Stimulated activated CD4-positive, alpha-beta T cell treated with anti-CD3 and anti-CD28 coated beads, Interleukin-12 subunit alpha, Interleukin-12 subunit beta, amount 100 ng/mL, for 48 hours (primary cell): ENCODE measurements at regions not wholly inside any gene's neighbourhood (a gene's known extent, or its start where the extent isn't known, plus 50 kb on each side); places are given as distances from the start of the nearest gene placed in this dataset.
"Not testable (repeated sequence)": the region's sequence is repeated elsewhere in the genome, so short reads cannot be mapped to it uniquely, and the experiment has no call there.

Experiments
- DNase-seq, 3 donors: peaks; one replicate each; pipeline ENCODE4 v3.0.0-alpha.2; 2020; ENCODE audit warnings: low read depth in 2 of 3, low spot score in 1 of 3

- DNase-seq: no peak
Measured at GRCh38 chr15:38726187-38726586, 161.6 kb upstream of the RASGRP1 start.

DNA sequence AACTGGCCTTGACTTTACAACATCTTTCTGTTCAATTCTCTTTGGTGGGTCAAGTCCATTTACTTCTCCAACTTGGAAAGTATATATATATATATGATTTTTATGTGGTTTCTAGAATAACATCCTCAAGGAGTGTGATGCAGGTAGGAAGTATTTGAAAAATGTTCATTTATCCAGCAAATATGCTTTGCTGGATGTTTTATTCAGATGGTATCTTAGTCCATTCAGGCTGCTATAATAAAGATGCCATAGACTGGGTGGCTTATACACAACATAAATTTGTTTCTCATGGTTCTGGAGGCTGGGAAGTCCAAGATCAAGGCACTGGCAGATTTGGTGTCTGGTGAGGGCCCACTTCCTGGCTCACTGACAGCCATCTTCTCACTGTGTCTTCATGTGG, 168.7 kb upstream of the RASGRP1 start:
- DNase-seq: no peak

DNA sequence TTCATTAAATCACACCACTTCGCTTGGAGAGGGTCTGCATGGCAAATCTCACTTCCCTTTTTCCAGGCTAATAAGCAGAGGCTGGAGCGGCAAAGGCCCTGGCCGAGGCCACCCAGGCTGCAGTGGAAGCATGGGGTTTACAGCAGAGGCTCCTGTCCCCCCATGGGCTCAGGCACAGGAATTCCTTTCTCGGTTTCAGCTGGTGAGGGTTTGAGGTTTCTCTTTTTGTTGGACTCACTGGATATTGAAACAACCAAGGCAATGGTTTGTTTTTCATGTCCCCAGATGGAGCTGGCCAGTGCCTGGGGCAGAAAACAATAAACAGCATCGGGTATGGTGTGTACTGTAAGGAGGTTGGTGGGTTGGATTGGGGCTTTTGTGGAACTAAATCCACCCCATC, 175.6 kb upstream of the RASGRP1 start:
- DNase-seq: no peak

DNA sequence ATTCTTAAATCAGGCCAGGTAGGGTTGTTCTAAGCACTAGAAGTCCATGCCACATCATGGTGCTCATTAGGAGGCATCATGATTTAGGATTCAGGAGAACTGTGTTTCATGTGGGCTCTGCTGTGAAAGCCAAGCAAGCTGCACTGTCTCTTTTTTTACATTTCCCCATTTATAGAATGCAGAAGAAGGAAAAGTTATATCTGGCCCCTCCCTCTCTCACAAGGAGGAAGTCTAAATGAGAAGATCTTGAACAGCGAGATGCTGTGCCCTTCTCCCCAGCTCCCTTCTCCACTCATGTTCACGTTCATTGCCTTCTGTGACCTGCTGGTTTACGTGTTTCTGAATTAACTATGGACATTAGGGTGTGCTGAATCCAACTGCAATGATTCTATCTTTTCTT, 178.5 kb upstream of the RASGRP1 start:
- DNase-seq: no peak

GRCh38 chr15:38745126-38745525, 180.5 kb upstream of the RASGRP1 start:
- DNase-seq: no peak

DNA sequence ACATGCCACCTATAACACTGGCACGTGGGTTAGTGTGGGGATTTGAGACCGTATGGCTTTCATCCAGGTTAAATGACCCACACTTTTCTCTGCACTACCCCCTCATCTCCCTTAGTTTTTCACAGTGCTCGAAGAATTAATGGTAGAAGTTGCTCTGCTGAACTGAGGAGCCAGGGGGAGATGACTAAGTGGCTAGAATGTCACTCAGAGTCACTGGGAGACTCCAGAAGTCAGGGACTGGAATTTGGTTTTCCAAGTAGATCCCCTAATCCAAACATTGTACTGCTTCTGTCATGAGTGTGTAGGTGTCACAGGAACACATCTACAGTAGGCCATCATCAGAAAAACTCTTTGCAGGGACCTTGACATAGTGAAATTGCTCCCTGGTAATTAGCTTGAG, 181.0 kb upstream of the RASGRP1 start:
- DNase-seq: no peak

DNA sequence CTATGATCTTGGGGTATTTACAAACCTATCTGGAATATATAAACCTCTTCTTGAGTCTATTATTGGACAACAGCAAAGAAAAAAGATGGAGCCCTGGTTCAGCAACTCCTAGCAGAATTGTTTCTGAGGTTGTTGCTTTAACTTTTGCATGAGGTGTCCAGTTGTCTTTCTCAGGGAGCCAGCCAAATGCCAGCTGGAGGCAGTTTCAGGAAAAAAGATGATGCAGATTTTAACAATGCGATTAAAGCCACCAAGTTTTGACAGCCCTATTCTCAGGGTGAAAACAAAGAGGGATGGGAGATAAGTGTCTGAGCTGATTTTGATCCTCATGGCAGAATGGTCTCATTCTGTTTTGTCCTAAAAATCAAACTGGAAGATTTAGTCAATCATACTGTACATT, 181.6 kb upstream of the RASGRP1 start:
- DNase-seq: no peak

DNA sequence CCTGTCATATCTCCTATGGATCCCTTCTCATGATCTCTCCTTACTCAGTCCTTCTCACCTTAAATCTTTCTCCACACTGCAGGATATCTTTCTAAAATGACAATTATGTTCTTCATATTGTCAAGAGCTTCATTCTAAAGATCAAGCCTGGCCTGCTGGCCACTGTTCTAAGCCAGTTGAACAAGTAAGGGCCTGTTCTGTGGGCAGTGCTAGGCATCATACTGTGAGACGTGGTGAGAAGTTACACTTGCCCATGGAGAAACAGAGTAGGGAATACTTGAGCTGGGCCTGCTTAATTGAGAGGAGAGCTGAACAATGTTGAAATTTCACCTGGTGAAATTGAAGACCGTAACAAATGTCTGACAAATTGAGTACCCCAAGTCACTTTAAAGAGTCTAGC, 184.1 kb upstream of the RASGRP1 start:
- no peak for DNase-seq

DNA sequence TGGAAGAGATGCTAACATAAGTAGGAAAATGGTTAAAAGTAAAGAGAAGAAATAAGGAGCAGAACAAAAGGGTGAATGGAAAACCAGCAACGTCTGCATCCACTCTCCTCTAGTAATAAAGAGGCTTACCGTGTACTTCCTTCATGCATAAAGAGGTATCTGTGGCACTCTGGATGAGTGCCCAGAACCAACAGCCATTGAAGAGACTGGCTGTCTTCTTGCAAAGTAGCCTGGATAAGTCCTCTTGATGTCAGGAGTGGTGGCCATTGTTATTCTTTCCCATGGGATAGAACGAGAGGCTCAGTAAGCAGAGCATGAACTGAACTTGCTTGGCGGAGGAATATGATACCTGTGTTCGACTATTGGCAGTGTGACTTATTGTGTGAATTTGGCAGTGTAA, 186.2 kb upstream of the RASGRP1 start:
- no peak for DNase-seq

GRCh38 chr15:38755718-38756117, 191.1 kb upstream of the RASGRP1 start:
- no peak for DNase-seq

DNA sequence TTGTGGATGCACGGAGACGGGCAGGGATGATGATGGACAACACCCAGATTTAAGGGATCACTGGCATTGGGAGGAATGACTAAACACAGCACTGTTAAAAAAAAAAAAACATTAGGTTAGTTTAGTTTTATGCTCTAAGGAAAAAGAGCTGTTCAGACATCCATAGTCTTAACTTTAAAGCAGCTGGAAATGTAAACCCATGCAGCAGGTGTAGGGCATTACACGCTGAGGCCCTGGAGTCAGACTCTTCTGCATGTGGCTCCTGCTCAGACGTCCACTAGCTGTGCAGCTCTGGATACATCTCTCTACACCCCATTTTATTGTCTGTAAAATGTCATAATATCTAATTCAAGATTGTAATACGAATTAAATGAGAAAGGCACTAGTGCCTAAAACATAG, 191.8 kb upstream of the RASGRP1 start:
- no peak for DNase-seq

DNA sequence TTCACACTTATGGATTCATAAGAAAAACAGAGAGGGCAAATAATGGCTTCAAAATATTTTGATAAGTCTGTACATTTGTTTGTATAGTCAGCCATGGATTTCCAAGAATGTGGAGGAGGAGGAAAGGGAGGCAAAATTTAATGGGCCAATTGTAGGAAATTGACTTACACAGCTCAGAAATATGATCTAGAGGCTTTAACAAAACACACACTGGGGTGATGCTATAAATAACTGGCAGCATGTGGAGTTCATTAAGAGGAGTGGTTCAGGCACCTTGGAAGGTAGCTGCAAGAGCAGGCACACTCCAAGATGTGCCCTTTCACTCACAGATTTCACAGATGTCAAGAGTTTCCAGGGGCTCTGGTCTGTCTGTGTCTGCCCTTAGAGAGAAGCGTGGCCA, 193.4 kb upstream of the RASGRP1 start:
- no peak for DNase-seq

DNA sequence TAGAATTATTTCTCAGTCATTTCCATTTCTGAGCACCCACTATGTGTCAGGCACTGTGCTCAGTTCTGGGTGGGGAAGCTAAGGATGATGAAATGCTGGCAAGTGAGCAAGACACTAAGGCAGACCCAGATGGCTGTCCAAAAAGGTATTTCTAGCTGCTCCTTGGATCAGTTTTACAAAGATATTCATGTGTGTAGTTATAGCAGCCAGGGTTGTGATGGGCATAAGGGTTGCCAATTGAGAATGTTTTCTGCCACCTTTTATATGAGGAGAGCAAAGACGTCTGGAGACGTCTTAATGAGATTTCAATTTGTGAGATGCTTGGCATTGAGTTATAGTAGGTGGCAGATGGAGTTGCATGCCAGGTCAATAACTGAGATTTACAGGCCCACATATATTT, 197.1 kb upstream of the RASGRP1 start:
- no peak for DNase-seq

DNA sequence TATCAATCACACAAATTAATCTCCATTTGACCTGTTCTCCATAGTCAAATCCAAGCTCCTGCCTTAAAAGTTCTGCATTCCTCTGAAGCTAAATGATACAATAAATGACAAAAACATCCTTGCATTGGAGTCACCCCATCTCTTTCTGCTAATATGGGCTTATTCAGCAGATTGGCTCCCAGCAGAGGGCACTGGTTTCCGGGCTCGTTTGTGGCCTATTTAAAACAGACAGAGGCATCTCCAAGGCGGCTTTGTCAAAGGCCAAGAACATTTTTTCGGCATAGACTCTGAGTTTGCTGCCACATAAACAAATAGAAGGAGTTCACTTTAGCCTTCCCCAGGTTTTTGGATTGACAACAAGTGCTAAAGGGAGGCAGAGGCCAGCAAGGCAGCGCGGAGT, 204.4 kb upstream of the RASGRP1 start:
- no peak for DNase-seq

DNA sequence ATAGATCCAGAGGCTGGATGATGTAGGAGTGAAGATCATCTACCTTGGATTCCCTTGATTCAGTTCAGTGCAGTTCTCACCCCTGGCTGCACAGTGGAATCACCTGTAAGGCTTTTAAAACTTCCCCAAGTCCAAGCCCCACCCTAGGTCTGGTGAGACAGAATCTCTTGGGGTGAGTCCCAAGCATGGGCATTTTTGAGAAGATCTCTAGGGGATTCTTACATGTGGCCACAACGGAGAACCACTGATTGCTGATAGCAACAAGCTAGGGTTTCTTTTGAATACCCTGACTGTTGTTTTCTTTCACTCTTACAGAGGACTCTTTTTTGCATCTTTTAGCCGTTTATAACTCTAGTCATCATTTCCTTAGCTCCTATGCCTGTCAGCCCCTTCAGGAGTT, 204.9 kb upstream of the RASGRP1 start:
- no peak for DNase-seq

GRCh38 chr15:38774076-38774475, 209.5 kb upstream of the RASGRP1 start:
- DNase-seq: not testable (repeated sequence)

DNA sequence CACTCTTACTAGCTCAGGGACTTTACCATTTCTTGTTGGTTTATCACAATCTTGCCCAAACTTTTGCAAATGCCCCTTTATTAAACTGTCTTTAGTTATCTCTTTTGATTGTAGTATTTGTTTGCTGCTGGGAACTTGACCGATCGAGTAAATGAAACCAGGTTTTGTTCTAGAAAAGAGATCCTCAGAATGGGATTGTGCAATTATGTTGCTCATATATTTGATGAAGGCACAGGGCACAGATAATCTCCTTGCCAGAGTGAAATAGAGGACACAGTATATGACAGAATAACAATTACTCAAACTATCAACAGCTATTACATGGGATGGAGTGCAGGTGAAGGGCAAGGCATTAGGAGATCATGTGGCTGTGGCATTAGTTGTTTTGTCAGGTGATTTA, 216.6 kb upstream of the RASGRP1 start:
- no peak for DNase-seq

- no peak for DNase-seq
Measured at GRCh38 chr15:38782156-38782555, 217.5 kb upstream of the RASGRP1 start.

DNA sequence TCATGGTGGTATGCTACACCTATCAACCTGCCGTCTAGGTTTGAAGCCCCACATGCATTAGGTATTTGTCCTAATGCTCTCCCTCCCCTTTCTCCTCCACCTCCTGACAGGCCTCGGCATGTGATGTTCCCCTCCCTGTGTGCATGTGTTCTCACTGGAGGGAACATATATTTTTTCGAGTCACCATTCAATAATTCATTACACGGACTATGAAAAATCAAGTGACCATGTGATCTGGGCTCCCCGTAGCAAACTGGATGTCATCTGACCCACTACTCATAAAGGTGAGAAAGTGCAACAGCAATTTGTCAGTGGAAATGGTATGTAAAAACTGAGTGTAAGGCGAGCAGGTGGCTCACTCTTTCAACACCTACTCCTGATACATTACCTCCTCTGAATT, 224.3 kb upstream of the RASGRP1 start:
- no peak for DNase-seq

- DNase-seq: no peak
Measured at GRCh38 chr15:38789566-38789965, 225.0 kb upstream of the RASGRP1 start.

- DNase-seq: no peak
Measured at GRCh38 chr15:38793206-38793810, 228.7 kb upstream of the RASGRP1 start.

GRCh38 chr15:38795471-38796245, 231.0 kb upstream of the RASGRP1 start:
- no peak for DNase-seq

DNA sequence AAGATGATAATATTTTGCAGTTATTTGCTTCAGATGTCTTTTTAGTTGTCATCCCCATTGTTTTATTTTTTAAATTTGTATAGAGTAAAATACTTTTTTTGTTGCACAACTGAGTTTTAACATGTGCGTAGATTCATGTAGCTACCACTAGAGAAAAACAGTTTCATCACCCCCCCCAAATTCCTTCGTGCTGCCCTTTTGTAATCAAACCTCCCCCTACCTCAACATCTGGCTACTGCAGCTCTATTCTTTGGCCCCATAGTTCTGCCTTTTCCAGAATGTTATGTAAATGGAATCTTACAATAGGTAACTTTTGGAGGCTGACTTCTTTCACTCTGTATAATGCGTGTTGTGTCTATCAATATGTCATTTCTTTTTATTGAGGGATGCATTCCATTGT, 232.0 kb upstream of the RASGRP1 start:
- DNase-seq: no peak
